Breast epithelium (tissue), 3 donors: ENCODE measurements at regions not wholly inside any gene's neighbourhood (a gene's known extent, or its start where the extent isn't known, plus 50 kb on each side); places are given as distances from the start of the nearest gene placed in this dataset.

Experiments used
- CTCF ChIP-seq, 3 donors: fragments of 450-650 bp; IDR thresholded peaks; one replicate each; pipeline ENCODE4 v1.5.1; 2016 to 2017; ENCODE audit warnings: antibody characterized with exemption in 3 of 3, mild to moderate bottlenecking in 3 of 3, moderate library complexity in 3 of 3
- POLR2A ChIP-seq: fragments of 450-650 bp; IDR thresholded peaks from one replicate; pipeline ENCODE4 v1.6.1; 2016; ENCODE audit warnings: antibody characterized with exemption, mild to moderate bottlenecking, moderate library complexity
- POLR2AphosphoS5 ChIP-seq, 3 donors: sonication (generic); formaldehyde crosslinking; IDR thresholded peaks; one replicate each; pipeline ENCODE4 v1.6.1; 2017; ENCODE audit warnings: antibody characterized with exemption in 3 of 3

GRCh38 chr15:48010316-48010715 lies 110.5 kb upstream of the SLC24A5 start:
- no peak for TF ChIP-seq CTCF (IDR thresholded peaks at IDR 0.05)
- no peak for TF ChIP-seq POLR2A
- TF ChIP-seq POLR2AphosphoS5 (IDR thresholded peaks at IDR 0.05) = no peak
